NCI-H82 treated with DMSO at 0.1 percent for 48 hours (cell line): ENCODE measurements at regions not wholly inside any gene's neighbourhood (a gene's known extent, or its start where the extent isn't known, plus 50 kb on each side); places are given as distances from the start of the nearest gene placed in this dataset.
"Not testable (repeated sequence)": the region's sequence is repeated elsewhere in the genome, so short reads cannot be mapped to it uniquely, and the experiment has no call there.

ENCODE experiments used
- DNase-seq: peaks from one replicate; lab custom pipeline; 2025; ENCODE audit not compliant: unreplicated experiment; lab: John Stamatoyannopoulos, UW

DNA sequence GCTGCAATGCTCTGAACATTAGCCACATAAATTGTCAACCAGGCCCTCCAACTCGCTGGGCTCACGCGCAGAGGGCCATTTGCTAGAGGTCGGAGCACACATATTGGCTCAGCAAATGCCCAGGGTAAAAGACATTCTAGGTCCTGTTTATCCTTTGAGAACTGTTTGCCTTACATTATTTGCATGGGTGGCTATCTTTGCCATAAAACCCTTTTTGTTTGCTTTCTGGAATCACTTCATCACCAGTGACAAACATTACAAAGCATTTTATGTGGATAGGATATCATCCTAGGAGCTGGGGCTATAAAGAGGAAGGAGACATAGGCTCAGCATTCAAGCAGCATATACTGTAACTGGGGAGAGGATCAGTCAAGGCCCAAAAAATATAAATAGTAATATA is 149.2 kb upstream of the RAI2 start:
- DNase-seq = no peak

DNA sequence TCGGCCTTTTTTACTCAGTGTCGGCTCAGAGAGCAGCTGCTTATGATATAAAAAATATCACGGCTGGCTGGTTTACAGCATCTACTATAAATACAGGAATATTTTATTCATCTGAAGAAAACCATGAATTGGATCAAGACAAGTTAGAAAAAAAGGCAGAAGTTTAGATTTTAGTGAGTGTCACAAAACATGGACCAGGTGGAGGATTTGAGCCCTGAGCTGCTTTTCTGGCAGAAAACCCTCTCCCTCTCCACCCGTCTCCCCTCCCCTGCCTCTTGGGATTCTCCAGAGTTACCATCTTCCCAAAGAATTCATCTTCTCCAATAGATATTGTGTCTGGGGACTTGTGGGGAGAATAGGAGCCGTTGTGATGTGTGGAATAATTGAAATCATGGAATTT is 142.8 kb upstream of the RAI2 start:
- no peak for DNase-seq

DNA sequence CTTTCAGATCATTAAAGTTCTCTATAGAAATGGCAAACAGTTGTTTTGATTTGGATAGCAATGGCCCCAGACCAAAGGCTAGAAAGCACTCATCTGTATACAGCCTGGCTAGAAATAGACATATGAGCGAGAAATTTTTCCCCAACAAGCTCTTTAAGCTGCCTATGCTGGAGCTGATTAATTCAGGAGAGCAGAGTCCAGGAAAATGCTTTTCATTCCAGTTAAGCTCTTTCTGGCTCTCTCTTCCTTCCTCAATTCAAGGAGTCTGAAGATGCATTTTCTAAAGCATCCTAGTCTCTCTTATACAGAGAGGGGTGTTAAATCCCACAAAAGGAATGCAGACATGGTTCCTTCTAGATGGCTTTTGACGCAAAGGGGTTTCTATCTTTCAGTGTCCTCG is 141.7 kb upstream of the RAI2 start:
- DNase-seq = no peak

DNA sequence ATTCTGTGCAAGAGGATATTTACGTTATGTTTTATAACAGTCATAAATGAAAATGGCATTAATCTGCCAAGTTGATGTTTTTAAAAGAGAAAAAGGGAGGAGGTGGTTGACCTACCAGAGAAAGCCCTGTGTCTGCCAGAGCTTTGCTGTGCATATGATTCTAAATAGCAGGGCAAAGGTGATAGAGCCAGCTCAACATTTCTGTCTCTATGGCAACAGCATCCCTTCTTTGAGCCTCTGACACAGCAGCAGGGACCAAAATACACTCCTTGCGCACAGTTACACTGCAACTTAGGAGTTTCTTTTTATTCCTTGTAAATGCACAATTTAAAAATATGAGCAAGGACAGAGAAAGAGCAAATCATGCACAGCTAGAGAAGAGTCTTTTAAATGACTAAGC is 133.3 kb upstream of the RAI2 start:
- DNase-seq = no peak

DNA sequence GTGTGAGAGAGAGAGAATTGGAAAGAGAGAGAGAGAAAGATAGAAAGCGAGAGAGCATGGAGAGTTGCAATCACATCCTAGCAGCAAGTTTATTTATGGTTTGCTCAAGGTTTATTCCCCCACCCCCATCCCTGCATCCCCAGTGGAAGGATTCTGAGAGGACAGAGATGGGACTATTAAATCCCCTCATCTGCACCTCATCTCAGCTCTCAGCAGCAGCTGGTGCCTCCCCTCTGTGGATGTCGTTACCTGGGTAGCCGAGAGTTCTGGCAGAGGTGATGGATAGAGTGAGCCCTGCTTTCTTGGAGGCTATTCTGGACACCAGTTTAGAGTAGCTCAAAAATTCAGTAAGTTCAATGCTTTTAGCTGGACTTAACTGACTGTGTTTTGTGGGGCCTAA is 132.0 kb upstream of the RAI2 start:
- DNase-seq = no peak

DNA sequence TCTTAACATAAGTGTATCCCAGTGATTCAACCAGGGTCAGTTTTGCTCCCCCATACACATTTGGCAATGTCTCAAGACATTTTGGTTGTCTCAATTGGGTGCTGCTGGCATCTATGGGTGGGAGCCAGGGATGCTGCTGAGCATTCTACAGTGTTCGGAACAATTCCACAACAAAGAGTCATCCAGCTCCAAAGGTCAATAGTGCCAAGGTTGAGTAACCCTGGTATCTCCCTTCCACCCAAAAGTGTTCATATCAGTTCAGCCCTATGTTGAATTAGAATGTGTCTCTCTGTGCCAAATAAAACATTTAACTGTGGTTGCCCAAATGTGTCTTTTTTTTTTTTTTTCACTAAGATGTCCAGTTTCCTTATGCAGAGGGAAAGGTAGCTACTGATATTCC is 129.4 kb upstream of the RAI2 start:
- DNase-seq = no peak

DNA sequence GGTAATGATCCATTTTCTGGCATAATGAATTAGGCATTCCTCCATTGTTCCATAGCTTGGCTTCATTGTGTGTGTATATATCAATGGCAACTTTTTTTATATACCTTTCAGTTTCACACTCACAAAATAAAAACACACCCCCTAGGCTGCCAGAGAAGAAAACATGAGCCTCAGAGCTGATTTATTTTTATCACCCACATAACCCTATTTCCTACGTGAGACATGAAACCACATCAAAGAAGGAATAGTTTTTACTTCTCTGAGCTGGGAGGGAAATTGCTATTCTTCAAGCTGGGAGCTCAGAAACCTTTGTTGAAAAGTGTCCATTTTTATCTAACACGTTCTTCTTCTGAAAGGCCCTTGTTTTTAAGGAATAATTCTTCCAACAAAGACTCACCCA is 126.7 kb upstream of the RAI2 start:
- DNase-seq = no peak

DNA sequence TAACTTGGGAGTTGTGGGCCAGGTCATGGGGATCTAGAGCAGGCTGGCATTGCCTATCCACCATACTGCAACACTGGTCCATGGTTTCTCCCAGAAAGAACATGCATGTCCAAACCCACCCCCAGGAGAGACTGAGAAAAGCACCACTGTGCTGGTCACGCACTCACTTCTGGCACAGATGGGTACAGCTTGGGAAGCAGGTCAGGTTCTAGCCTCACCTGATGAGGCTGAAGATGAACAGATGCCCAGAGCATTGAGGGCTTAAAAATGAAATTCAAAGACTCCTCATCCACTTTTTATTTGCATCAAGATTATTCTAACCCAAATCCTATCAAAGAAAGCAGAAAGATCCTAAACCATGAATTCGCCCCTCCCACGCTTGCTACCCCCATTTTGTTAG is 125.9 kb upstream of the RAI2 start:
- no peak for DNase-seq

DNA sequence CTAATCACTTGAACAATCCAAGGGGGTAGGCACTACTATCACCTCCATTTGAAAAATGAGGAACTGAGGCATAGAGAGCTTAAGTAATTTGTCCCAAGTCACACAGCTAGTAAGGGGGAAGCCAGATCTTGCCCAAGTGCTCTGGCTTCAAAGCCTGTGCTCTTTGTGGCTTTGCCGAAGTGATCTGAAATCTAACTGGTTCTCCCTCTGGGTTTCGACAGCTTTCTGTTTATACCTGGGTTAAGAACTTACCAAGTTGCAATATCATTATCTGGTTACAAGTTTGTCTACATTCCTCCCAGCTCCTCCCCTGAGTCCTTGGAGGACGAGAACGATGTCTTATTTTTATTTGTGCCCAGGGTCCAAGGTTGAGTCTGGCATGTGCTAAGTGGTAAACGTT is 125.3 kb upstream of the RAI2 start:
- no peak for DNase-seq

DNA sequence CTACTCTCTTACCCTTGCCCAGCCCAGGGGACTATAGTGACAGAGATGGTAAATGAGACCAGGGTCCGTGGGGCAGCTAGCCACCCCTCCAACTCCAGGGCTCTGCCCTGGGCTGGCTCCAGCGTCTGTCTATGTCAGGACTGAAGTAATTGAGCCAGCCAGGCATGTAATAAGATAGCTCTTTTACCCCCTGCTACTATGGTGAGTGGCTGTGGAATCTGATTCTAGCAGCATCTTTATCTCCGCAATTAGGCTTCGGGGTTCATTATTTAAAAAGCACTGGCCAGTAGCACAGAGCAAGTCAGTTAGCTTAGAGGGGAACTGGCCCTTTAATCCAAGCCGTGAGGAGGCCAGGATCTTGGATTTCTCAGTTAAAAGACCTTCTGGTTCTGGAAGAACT is 123.3 kb upstream of the RAI2 start:
- DNase-seq = no peak

DNA sequence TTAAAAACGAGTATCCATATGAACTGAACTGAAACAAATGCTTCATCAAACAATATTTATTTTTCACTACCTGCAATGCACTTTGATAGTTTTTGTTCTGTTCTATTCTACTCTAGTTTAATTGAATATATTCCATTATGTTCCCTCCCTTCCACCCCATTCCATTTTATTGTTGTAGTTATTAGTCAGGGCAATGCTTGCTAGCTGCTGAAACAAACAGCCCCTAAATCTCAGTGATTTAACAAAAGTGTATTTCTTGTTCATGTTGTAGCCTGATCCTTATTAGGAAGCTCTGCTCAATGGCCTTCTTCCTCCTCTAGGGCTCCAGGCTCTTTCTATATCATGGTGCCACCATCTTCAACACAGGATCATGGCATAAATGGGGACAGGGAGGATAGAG is 122.3 kb upstream of the RAI2 start:
- no peak for DNase-seq

DNA sequence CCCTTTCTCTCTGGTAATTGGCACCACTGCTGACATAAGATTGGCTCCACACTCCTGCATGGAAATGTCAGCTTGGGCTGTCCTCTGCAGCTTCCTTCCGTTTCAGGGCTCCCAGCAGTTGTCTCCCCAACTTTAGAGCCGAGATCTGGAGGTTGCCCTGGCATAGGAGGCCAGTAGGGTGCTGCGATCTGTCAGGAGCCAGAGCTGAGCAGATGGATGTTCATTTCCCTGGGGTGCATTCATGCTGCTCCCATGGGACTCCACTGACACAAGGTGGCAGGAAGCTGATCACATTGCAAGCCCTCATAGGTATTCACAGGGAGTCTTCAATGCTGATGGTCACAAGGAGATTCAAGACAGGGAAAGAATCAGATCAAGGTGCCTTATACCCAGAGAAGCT is 116.6 kb upstream of the RAI2 start:
- no peak for DNase-seq

DNA sequence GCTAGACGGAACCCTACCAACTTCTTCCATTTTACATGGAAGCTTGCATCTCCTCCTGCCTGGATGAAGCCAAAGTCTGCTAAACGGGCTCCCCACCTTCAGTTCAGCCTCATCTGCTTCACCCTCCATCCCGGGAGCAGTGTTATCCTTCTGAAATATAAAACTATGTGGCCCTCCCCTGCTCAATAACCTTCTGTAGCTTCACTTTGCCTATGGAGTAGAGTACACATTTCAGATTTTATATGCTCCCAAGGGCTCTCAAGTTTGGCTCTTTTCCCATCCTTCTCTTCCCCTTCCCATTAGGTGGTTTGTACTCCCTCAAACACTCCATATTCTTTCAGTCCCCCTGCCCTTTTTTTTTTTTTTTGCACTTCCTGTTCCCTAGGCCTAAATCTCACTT is 115.9 kb upstream of the RAI2 start:
- DNase-seq = no peak

DNA sequence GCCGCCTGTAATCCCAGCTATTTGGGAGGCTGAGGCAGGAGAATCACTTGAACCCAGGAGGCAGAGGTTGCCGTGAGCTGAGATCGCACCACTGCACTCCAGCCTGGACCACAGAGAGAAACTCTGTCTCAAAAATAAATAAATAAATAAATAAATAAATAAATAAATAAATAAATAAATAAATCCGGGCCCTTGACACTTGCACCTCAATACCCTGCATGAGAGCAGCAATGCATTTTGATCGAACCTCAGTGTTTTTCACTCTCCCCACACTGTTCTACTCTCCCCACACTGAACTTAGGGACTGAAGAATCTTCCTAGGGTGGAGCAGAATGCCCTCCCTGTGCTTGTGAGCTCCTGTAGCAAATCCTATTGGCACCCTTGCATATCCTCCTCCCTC is 114.3 kb upstream of the RAI2 start:
- not testable (repeated sequence) for DNase-seq

DNA sequence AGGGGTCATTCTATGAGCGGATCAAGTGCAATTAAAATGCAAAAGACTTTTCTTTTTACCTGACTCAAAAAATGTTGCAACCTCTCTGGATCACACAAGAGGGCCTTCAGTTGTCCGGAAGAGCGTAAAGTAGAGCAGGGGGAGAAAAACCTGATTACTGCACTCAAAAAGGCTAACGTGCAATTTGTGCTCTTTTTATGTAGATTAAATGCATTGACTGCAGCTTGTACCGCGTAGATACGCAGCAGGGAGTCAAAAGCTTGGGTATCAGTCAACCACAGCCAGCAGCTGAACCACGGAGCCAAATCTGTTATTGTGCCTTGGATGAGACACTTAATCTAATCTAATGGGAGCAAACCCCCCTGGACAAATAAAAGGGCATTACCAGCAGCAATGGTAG is 107.3 kb upstream of the RAI2 start:
- DNase-seq = peak; percentile 38

DNA sequence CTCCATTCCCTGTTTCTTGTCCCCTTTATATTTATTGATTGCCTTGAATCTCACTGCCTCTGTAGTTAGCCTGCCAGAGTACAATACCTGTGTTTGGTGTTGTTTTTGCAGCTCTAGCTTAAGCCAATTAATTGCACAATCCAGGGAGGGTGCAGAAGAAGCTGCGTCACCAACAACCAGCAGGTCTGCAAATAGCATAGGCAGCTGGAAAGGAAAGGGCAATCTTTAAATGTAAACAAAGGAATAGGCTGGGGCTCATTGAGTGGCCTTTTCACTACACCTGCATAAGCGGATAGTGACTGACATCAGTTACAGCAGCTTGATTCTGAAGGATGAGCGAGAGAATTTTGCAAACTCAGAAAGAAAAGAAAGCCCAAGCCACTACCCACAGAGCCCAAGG is 106.8 kb upstream of the RAI2 start:
- peak; percentile 72 for DNase-seq

DNA sequence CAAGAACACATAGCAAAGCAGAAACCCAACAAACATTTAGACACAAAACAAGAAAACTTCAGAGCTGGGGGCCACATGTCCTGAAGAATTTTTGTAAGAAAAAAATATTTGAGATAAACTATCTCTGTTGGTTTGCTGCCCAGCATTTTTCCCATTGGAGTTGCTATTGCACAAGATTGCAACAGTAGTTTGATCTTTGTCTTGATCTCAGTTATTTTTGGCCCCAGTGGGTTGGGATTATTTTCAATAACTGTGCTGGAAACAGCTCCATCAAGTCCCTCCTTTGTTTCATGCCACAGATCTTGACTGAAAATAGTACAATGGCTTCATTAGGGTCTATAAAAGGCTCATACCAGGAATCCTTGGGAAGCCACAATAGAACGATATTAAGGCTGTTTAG is 103.8 kb upstream of the RAI2 start:
- DNase-seq = no peak

DNA sequence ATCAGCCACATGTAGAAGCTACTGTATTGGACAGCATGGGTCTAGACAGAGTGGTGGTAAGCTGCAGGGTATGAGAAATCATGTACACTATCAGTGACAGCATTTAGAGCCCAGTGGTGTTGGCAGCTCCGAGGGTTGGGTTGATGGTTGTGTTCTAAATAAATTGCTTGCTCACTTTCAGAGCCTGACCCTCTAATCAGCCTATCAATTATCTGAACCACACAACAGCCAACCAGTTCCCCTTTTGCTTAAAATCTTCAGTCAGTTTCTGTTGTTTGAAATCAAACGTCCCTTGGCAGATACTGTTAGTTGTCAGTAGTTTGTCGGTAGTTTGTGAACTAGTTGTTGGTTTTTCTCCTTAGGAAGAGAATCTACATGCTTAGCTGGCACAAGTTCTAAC is 99.8 kb upstream of the RAI2 start:
- DNase-seq = no peak

DNA sequence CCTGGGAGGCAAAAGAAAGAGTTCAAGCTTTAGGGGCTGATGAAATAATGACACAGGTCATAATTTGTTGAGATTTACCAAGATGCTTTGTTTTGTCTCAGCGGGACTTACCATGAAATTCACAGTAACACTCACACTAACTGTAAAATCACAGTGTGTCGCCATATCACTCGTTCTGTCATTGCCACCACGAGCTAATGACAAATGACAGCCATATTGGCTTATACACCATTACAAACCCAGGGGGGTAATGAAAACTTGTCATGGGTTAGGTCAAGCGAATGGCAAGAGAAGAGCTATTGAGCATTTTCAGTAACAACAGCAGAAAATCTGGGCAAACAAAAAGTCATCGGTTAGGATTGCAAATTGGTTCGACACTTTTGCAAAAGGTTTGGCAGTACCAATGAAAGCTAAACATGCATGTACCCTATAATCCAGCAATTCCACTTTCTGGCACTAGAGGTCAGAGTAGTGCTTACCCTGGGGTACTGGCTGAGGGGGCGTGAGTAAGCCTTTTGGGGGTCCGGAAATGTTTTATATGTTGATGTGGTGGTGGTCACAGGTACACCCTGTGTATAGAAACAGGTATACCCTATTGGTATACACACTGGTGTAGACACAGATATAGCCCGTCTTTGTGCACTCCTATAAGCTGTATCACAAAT is 83.9 kb upstream of the RAI2 start:
- peak; percentile 14 for DNase-seq

DNA sequence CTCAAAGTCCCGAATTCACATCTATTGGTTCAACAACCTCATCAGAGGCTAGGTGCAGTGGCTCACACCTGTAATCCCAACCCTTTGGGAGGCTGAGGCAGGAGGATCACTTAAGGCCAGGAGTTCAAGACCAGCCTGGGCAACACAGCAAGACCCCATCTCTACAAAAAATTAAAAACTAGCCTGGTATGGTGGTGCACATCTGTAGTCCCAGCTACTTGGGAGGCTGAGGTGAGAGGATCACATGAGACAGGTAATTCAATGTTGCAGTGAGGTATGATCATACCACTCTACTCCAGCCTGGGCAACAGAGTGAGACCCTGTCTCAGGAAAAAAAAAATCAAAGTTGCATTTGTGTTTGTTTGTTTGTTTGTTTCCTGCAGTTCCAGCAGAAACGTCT is 80.1 kb upstream of the RAI2 start:
- not testable (repeated sequence) for DNase-seq

DNA sequence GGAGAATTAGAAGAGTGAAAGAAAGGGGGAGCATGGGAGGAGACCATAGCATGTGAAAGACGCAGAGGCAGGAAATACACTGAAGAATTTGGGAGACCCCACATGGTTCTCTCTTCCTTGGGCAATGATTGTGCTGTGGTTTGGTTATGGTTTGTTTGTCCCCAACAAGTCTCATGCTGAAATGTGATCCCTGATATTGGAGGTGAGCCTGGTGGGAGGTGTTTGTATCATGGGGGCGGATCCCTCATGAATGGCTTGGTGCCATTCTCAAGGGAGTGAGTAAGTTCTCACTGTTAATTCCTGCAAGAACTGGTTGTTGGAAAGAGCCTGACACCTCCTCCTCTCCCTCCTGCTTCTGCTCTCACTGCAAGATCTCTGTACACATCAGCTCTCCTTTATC is 78.6 kb upstream of the RAI2 start:
- no peak for DNase-seq

DNA sequence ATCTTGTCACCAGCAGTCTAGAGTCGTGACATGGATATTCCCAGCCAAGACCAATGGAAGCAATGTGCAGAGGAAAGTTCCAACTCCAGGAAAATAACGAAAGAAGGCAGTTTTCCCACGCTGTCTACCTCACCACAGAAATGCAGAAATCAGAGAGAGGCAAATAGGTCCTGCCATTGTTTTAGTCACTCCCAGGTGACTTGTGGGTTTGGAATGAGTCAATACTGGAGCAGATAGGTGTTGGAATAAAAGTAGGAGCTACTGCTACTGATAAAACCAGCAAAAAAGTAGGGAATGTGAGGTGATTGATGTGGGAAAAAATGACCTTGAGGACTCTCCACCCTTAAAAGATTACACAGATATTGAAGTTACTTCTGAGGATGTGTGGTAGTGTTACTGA is 72.8 kb upstream of the RAI2 start:
- no peak for DNase-seq

DNA sequence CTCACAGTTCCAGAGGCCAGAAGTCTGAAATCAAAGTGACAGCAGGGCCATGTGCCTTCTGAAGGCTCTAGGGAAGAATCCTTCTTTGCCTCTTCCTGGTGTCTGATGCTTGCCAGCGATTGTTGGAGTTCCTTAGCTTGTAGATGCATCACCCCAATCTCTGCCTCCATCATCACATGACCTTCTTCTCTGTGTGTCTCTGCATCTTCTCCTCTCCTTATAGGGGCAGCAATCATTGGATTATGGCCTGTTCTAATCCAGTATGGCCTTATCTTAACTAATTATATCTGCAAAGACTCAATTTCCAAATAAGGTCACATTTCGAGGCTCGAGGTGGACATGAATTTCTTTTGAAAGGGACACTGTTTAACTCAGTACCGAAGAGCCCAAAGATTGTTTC is 71.7 kb upstream of the RAI2 start:
- DNase-seq = no peak

DNA sequence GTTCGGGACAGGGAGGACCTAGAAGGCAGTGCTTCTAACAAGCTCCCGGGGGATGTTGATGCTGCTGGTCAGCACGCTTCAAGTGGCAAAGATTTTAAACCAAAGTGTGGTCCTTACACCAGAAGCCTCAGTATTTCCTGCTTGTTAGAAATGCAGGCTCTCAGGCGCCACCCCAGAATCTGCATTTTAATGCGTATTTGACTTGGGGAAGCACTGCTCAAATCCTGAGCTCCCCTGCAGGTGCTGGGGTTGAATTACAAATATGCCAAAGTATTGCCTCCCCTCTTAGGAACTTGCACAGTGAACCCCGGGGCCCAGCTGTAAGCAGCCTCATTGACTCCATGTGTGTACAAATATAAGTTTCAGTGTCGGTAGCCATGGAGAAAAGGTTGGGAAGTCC is 70.8 kb upstream of the RAI2 start:
- DNase-seq = no peak
